Neural cell (in vitro differentiated cells): ENCODE measurements at regions not wholly inside any gene's neighbourhood (a gene's known extent, or its start where the extent isn't known, plus 50 kb on each side); places are given as distances from the start of the nearest gene placed in this dataset.

Experiments
- H2AFZ ChIP-seq: fragments of 200-600, 300-800 bp; sonication (generic), shearing (Covaris generic); 2 replicates; pipeline ENCODE4 v1.6.0; 2014; ENCODE audit warnings: low read depth, mild to moderate bottlenecking, antibody characterized with exemption, low read length, moderate library complexity
- H3F3A ChIP-seq: fragments of 200-600 bp; shearing (Covaris generic); 2 replicates; pipeline ENCODE4 v1.6.1; 2016; ENCODE audit warnings: mild to moderate bottlenecking, moderate library complexity, mixed read lengths, antibody characterized with exemption, low read length; ENCODE audit not compliant: insufficient read depth, poor library complexity, severe bottlenecking
- H3K27ac ChIP-seq: fragments of 200-600, 300-800 bp; sonication (generic), shearing (Covaris generic); 2 replicates; pipeline ENCODE4 v1.5.1; 2014; ENCODE audit warnings: mild to moderate bottlenecking, low read length, moderate library complexity
- H3K27me3 ChIP-seq: fragments of 300-800, 200-600 bp; sonication (generic), shearing (Covaris generic); 2 replicates; pipeline ENCODE4 v1.6.0; 2014; ENCODE audit warnings: mild to moderate bottlenecking, low read depth, low read length, moderate library complexity; ENCODE audit not compliant: insufficient read depth
- H3K36me3 ChIP-seq: fragments of 300-800, 200-600 bp; sonication (generic), shearing (Covaris generic); 2 replicates; pipeline ENCODE4 v1.5.1; 2014; ENCODE audit warnings: mild to moderate bottlenecking, antibody characterized with exemption, low read length, moderate library complexity; ENCODE audit not compliant: insufficient read depth
- H3K4me2 ChIP-seq: fragments of 300-800, 200-600 bp; sonication (generic), shearing (Covaris generic); 2 replicates; pipeline ENCODE4 v1.6.0; 2014; ENCODE audit warnings: mild to moderate bottlenecking, low read length
- H3K4me3 ChIP-seq: fragments of 300-800, 200-600 bp; sonication (generic), shearing (Covaris generic); 2 replicates; pipeline ENCODE4 v1.5.1; 2014; ENCODE audit warnings: mild to moderate bottlenecking, low read length, moderate library complexity
- H3K79me2 ChIP-seq: fragments of 200-600 bp; shearing (Covaris generic); replicated peaks from 2 replicates; pipeline ENCODE4 v1.6.0; 2014; ENCODE audit warnings: mild to moderate bottlenecking, low read length, moderate library complexity; ENCODE audit not compliant: insufficient read depth
- H3K9ac ChIP-seq: fragments of 300-800, 200-600 bp; sonication (generic), shearing (Covaris generic); 2 replicates; pipeline ENCODE4 v1.6.1; 2016; ENCODE audit warnings: mild to moderate bottlenecking, low read length, mixed read lengths
- H3K9me2 ChIP-seq: fragments of 200-600 bp; shearing (Covaris generic); 2 replicates; pipeline ENCODE4 v1.6.1; 2016; ENCODE audit warnings: mild to moderate bottlenecking, low read length, mixed read lengths; ENCODE audit not compliant: insufficient read depth
- H3K9me3 ChIP-seq: fragments of 200-600, 300-800 bp; sonication (generic), shearing (Covaris generic); 2 replicates; pipeline ENCODE4 v1.6.1; 2016; ENCODE audit warnings: mild to moderate bottlenecking, mixed run types, low read length, moderate library complexity, mixed read lengths
- H4K20me1 ChIP-seq: fragments of 200-600 bp; shearing (Covaris generic); 2 replicates; pipeline ENCODE4 v1.6.1; 2016; ENCODE audit warnings: mild to moderate bottlenecking, mixed run types; ENCODE audit not compliant: insufficient read depth
- EP300 ChIP-seq: fragments of 450-650 bp; conservative IDR thresholded peaks from 2 replicates; pipeline ENCODE4 v1.6.1; 2014; ENCODE audit warnings: antibody characterized with exemption, mild to moderate bottlenecking, moderate library complexity; ENCODE audit not compliant: poor library complexity, severe bottlenecking
- EZH2 ChIP-seq: fragments of 200-600, 300-800 bp; shearing (Covaris generic), sonication (generic); IDR thresholded peaks from 2 replicates; pipeline ENCODE4 v1.6.1; 2014; ENCODE audit warnings: antibody characterized with exemption, low read length, borderline replicate concordance, mild to moderate bottlenecking; ENCODE audit not compliant: insufficient read depth, poor library complexity, severe bottlenecking
- MXI1 ChIP-seq: fragments of 450-650 bp; conservative IDR thresholded peaks from 2 replicates; pipeline ENCODE4 v1.6.1; 2014; ENCODE audit warnings: antibody characterized with exemption, mild to moderate bottlenecking; ENCODE audit not compliant: poor library complexity, severe bottlenecking
- POLR2AphosphoS5 ChIP-seq: IDR thresholded peaks from 2 replicates; pipeline ENCODE4 v1.6.1; 2012
- RAD21 ChIP-seq: fragments of 450-650 bp; conservative IDR thresholded peaks from 2 replicates; pipeline ENCODE4 v1.6.1; 2014; ENCODE audit warnings: antibody characterized with exemption, mild to moderate bottlenecking, moderate library complexity
- SMC3 ChIP-seq: fragments of 450-650 bp; conservative IDR thresholded peaks from 2 replicates; pipeline ENCODE4 v1.6.1; 2014; ENCODE audit warnings: antibody characterized with exemption, mild to moderate bottlenecking, moderate library complexity; ENCODE audit not compliant: poor library complexity
- TAF1 ChIP-seq: IDR thresholded peaks from 2 replicates; pipeline ENCODE4 v1.6.1; 2012; ENCODE audit warnings: low read depth
- TF ChIP-seq, protein P1 (sequence below): IDR thresholded peaks from 2 replicates; pipeline ENCODE4 v1.6.1; 2012; ENCODE audit warnings: borderline replicate concordance
- TF ChIP-seq, protein P2 (sequence below): fragments of 450-650 bp; IDR thresholded peaks from 2 replicates; pipeline ENCODE4 v1.5.1; 2014; ENCODE audit warnings: antibody characterized with exemption, mild to moderate bottlenecking, moderate library complexity; ENCODE audit not compliant: poor library complexity, severe bottlenecking

DNA sequence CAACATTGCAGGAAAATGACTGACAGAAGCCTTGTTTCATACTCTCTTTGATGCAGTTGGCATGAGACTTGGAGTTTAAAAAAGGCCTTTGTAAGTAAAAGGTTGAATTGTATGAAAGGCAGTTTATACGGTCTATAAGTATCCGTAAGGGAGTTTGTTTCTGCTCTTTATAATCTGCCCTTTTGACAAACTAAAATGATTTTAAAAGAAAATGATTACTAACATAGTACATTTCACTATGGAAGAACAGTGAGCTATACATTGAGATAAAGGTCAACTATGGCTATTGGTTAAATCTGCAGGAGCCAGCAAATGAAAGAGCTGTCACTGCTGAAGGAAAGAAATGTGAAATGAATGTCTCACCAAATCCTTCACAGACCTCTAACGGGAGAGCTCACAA lies 296.1 kb upstream of the SLITRK6 start:
- Histone ChIP-seq H3K79me2 (no peaks in the 10 kb centered on the region), H3F3A (no peaks in the 10 kb centered on the region), H3K9me2 (no peaks in the 10 kb centered on the region), H3K9ac (no peak overlapping the region), H3K27me3 (no peaks in the 10 kb centered on the region), H3K4me2 (no peak overlapping the region), H4K20me1 (no peaks in the 10 kb centered on the region), H3K27ac (no peak overlapping the region), H3K36me3 (no peaks in the 10 kb centered on the region), H3K4me3 (no peak overlapping the region), H3K9me3 (no peaks in the 10 kb centered on the region), H2AFZ (no peak overlapping the region)
- no peak for TF ChIP-seq EP300
- TF ChIP-seq POLR2AphosphoS5: no peak
- TF ChIP-seq EZH2: no peak
- TF ChIP-seq SMC3: no peak
- no peak for TF ChIP-seq TAF1
- TF ChIP-seq, protein P1, sequence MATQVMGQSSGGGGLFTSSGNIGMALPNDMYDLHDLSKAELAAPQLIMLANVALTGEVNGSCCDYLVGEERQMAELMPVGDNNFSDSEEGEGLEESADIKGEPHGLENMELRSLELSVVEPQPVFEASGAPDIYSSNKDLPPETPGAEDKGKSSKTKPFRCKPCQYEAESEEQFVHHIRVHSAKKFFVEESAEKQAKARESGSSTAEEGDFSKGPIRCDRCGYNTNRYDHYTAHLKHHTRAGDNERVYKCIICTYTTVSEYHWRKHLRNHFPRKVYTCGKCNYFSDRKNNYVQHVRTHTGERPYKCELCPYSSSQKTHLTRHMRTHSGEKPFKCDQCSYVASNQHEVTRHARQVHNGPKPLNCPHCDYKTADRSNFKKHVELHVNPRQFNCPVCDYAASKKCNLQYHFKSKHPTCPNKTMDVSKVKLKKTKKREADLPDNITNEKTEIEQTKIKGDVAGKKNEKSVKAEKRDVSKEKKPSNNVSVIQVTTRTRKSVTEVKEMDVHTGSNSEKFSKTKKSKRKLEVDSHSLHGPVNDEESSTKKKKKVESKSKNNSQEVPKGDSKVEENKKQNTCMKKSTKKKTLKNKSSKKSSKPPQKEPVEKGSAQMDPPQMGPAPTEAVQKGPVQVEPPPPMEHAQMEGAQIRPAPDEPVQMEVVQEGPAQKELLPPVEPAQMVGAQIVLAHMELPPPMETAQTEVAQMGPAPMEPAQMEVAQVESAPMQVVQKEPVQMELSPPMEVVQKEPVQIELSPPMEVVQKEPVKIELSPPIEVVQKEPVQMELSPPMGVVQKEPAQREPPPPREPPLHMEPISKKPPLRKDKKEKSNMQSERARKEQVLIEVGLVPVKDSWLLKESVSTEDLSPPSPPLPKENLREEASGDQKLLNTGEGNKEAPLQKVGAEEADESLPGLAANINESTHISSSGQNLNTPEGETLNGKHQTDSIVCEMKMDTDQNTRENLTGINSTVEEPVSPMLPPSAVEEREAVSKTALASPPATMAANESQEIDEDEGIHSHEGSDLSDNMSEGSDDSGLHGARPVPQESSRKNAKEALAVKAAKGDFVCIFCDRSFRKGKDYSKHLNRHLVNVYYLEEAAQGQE: no peak
- no peak for TF ChIP-seq RAD21
- TF ChIP-seq MXI1: no peak
- TF ChIP-seq, protein P2, sequence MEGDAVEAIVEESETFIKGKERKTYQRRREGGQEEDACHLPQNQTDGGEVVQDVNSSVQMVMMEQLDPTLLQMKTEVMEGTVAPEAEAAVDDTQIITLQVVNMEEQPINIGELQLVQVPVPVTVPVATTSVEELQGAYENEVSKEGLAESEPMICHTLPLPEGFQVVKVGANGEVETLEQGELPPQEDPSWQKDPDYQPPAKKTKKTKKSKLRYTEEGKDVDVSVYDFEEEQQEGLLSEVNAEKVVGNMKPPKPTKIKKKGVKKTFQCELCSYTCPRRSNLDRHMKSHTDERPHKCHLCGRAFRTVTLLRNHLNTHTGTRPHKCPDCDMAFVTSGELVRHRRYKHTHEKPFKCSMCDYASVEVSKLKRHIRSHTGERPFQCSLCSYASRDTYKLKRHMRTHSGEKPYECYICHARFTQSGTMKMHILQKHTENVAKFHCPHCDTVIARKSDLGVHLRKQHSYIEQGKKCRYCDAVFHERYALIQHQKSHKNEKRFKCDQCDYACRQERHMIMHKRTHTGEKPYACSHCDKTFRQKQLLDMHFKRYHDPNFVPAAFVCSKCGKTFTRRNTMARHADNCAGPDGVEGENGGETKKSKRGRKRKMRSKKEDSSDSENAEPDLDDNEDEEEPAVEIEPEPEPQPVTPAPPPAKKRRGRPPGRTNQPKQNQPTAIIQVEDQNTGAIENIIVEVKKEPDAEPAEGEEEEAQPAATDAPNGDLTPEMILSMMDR: no peak

DNA sequence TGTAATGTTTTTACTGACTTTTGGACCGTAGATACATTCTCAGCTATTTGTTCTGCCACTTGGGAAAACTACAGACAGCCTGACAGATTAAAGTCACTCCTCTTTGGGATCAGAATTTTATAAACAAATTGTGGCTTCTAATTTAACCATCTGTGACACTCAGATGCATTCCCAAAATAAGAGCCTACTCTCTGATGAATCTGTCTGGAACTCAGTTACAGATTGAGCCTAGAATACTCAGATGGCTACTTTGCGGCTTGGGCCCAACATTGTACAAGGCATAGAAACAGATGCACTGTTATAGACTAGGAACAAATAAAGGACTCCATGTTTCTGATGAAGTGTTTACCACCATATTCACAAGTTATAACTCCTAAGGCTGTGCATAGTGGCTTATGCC lies 291.0 kb upstream of the SLITRK6 start:
- H3K9me3 ChIP-seq: no peaks in the 10 kb centered on the region
- H3K79me2 ChIP-seq: no peaks in the 10 kb centered on the region
- H3K4me2 ChIP-seq: no peak overlapping the region
- H2AFZ ChIP-seq: no peak overlapping the region
- no peak overlapping the region for H3K9ac ChIP-seq
- H3K27me3 ChIP-seq: no peaks in the 10 kb centered on the region
- H3F3A ChIP-seq: no peaks in the 10 kb centered on the region
- H3K4me3 ChIP-seq: no peak overlapping the region
- no peaks in the 10 kb centered on the region for H3K36me3 ChIP-seq
- no peak overlapping the region for H3K27ac ChIP-seq
- H3K9me2 ChIP-seq: no peaks in the 10 kb centered on the region
- TF ChIP-seq SMC3 (no peak), EZH2 (no peak)
- no peaks in the 10 kb centered on the region for H4K20me1 ChIP-seq

DNA sequence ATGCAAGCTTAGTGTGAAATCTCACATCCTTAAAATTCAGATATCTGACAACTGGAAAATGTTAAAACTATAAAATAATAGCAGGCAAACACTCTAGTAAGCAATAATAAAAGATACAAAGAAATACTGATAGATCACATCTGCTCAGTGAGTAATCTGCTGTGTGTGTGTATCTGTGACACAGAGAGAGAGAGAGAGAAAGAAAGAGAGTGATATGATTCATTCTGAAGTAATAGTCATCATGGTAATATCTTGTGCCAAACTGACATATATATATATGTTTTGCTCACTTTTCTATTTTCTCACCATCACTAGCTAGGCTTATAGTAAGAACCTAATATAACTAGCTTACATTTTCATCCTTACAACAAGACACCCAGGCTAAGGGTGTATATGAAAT lies 288.0 kb upstream of the SLITRK6 start:
- no peaks in the 10 kb centered on the region for H4K20me1 ChIP-seq
- no peaks in the 10 kb centered on the region for H3K27me3 ChIP-seq
- TF ChIP-seq, protein P2: no peak
- TF ChIP-seq MXI1 (no peak), EP300 (no peak), POLR2AphosphoS5 (no peak), EZH2 (no peak), SMC3 (no peak), TAF1 (no peak), RAD21 (no peak)
- TF ChIP-seq, protein P1: no peak
- H3K36me3 ChIP-seq: no peaks in the 10 kb centered on the region
- no peaks in the 10 kb centered on the region for H3K9me3 ChIP-seq
- H3K4me2 ChIP-seq: no peak overlapping the region
- H3F3A ChIP-seq: no peaks in the 10 kb centered on the region
- no peak overlapping the region for H3K4me3 ChIP-seq
- no peaks in the 10 kb centered on the region for H3K9me2 ChIP-seq
- H3K79me2 ChIP-seq: no peaks in the 10 kb centered on the region
- no peak overlapping the region for H3K9ac ChIP-seq
- no peak overlapping the region for H2AFZ ChIP-seq
- H3K27ac ChIP-seq: no peak overlapping the region
